ENCODE measurements at regions not wholly inside any gene's neighbourhood (a gene's known extent, or its start where the extent isn't known, plus 50 kb on each side); places are given as distances from the start of the nearest gene placed in this dataset.

DNA sequence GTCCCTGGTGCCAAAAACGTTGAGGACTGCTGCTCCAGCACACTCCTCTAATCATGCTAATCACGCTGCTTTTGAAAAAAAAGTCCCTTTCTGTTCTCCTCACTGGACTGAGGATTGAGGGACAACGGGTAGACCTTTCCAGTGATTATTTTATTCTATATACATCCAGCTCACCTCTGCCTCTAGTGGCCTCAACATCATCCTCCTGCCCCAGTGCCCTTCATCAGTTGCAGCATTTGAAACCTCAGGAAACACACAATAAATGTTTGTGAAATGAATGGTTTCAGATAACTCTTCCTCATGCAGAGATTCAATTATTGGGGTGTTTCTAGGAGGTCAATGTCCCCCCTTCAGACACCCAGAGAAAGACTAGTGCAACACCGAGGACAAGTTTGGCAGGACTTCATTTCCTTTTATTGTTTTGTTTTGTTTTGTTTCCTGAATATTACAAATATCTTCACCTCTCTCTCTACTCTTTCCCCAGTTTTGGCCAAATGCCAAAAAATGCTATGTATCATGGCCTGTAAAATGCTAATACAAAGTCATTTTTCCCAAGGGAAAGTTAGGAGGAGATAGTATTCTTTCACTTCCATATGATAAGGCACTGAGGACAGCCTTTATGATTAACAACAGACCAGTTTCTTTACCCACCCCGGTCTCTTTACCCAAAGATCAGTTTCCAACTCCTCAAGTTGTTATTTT lies 460.1 kb upstream of the SLIT2 start:
- Histone ChIP-seq H3K4me1 (no peaks in the 10 kb centered on the region), H3K27me3 (no peaks in the 10 kb centered on the region), H3K27ac (no peak overlapping the region), H3K36me3 (no peaks in the 10 kb centered on the region), H3K9me3 (no peaks in the 10 kb centered on the region), H3K4me3 (no peak overlapping the region)
- TF ChIP-seq, protein P1, sequence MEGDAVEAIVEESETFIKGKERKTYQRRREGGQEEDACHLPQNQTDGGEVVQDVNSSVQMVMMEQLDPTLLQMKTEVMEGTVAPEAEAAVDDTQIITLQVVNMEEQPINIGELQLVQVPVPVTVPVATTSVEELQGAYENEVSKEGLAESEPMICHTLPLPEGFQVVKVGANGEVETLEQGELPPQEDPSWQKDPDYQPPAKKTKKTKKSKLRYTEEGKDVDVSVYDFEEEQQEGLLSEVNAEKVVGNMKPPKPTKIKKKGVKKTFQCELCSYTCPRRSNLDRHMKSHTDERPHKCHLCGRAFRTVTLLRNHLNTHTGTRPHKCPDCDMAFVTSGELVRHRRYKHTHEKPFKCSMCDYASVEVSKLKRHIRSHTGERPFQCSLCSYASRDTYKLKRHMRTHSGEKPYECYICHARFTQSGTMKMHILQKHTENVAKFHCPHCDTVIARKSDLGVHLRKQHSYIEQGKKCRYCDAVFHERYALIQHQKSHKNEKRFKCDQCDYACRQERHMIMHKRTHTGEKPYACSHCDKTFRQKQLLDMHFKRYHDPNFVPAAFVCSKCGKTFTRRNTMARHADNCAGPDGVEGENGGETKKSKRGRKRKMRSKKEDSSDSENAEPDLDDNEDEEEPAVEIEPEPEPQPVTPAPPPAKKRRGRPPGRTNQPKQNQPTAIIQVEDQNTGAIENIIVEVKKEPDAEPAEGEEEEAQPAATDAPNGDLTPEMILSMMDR (IDR thresholded peaks at IDR 0.05), result no peak
- TF ChIP-seq POLR2A (IDR thresholded peaks at IDR 0.05) (no peak), POLR2AphosphoS5 (IDR thresholded peaks at IDR 0.05) (no peak), EP300 (IDR thresholded peaks at IDR 0.05) (no peak)
- WGBS, 5 donors, result 57 to 70% (median 66%) methylated on average over 5 of the region's 5 CpGs
- intact Hi-C loops (cut with DNase I; ENCODE audit: low total_unique reads), result no loop called here
- DNase-seq, result no peak

DNA sequence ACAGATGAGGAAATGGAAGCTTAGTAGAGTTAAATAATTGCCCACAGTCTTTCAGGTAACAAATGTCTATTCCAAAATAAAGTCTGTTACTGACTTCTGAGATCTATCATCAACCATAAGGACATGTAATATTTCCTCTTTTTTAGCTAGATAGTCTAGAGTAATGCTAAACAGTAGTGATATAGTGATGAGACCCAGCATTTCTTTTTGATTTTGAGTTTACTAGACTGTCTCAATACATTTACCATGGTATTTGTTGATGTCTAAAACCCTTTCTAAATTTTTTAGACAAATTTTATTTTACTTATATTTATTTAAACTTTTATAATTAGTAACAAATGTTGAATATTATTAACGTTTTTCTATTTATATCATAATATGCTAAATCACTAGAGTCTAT lies 465.1 kb upstream of the SLIT2 start:
- Histone ChIP-seq H3K27ac (no peak overlapping the region), H3K9me3 (peaks cover 0 to 27% (median 12%) of the 10 kb centered on the region in 4 donors), H3K4me3 (no peak overlapping the region), H3K36me3 (no peaks in the 10 kb centered on the region), H3K27me3 (no peaks in the 10 kb centered on the region), H3K4me1 (no peaks in the 10 kb centered on the region)
- intact Hi-C loops (cut with DNase I; ENCODE audit: low total_unique reads), result no loop called here
- WGBS, 5 donors, result 42 to 53% (median 44%) methylated on average over 1 of the region's 1 CpG
- no peak for DNase-seq
- TF ChIP-seq POLR2A (IDR thresholded peaks at IDR 0.05) (no peak), POLR2AphosphoS5 (IDR thresholded peaks at IDR 0.05) (no peak), EP300 (IDR thresholded peaks at IDR 0.05) (no peak)
- TF ChIP-seq, protein P1 (IDR thresholded peaks at IDR 0.05), result no peak

DNA sequence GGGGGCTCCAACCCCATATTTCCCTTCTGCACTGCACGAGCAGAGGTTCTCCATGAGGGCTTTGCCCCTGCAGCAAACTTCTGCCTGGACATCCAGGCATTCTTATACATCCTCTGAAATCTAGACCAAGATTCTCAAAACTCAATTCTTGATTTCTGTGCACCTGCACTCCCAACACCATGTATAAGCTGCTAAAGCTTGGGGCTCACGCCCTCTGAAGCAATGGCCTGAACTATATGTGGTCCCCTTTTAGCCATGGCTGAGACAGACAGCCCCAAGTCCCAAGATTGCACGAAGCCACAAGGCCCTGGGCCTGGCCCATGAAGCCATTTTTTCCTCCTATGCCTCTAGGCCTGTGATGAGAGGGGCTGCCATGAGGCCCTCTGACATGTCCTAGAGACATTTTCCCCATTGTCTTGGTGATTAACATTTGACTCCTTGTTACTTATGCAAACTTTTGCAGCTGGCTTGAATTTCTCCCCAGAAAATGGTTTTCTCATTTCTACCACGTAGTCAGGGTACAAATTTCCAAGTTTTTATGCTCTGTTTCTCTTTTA lies 468.0 kb upstream of the SLIT2 start:
- H3K27ac ChIP-seq, result no peak overlapping the region
- no peak for DNase-seq
- H3K4me3 ChIP-seq, result no peak overlapping the region
- TF ChIP-seq POLR2A (IDR thresholded peaks at IDR 0.05) (no peak), POLR2AphosphoS5 (IDR thresholded peaks at IDR 0.05) (no peak), EP300 (IDR thresholded peaks at IDR 0.05) (no peak)
- TF ChIP-seq, protein P1 (IDR thresholded peaks at IDR 0.05), result no peak
- intact Hi-C loops (cut with DNase I; ENCODE audit: low total_unique reads), result no loop called here
- peaks cover 0 to 31% (median 12%) of the 10 kb centered on the region in 4 donors for H3K9me3 ChIP-seq
- no peaks in the 10 kb centered on the region for H3K4me1 ChIP-seq
- 54 to 67% (median 60%) methylated on average over 4 of the region's 4 CpGs for WGBS, 5 donors
- no peaks in the 10 kb centered on the region for H3K36me3 ChIP-seq
- H3K27me3 ChIP-seq, result no peaks in the 10 kb centered on the region

DNA sequence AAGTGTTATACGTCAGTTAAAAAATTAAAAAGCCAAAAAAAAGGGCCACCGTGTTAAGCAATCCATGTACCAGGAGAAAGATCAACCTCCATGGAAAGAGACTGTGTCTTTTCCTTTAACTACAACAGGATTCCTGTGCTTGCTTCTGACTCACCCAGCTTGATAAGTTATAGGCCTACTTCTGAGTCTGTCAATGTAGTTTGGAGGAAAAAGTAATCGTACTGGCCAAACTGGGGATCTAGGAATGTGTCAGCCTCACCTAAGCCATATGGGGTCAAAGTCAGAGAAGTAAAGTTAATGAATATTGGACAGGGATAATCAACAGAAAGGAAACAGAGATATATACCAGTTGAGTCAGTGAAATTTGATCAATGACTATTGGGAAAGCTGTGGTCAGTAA lies 470.8 kb upstream of the SLIT2 start:
- Histone ChIP-seq H3K4me1 (no peaks in the 10 kb centered on the region), H3K36me3 (no peaks in the 10 kb centered on the region), H3K9me3 (peaks cover 0 to 31% (median 12%) of the 10 kb centered on the region in 4 donors), H3K4me3 (no peak overlapping the region), H3K27me3 (no peaks in the 10 kb centered on the region), H3K27ac (no peak overlapping the region)
- WGBS, 5 donors, result 89 to 93% (median 91%) methylated on average over 3 of the region's 3 CpGs
- DNase-seq, result no peak
- intact Hi-C loops (cut with DNase I; ENCODE audit: low total_unique reads), result no loop called here
- no peak for TF ChIP-seq POLR2AphosphoS5 (IDR thresholded peaks at IDR 0.05)
- no peak for TF ChIP-seq POLR2A (IDR thresholded peaks at IDR 0.05)
- no peak for TF ChIP-seq EP300 (IDR thresholded peaks at IDR 0.05)
- TF ChIP-seq, protein P1 (IDR thresholded peaks at IDR 0.05), result no peak
